H1 (cell line): ENCODE measurements at regions not wholly inside any gene's neighbourhood (a gene's known extent, or its start where the extent isn't known, plus 50 kb on each side); places are given as distances from the start of the nearest gene placed in this dataset.

Experiments used
- CTCF ChIA-PET: fragments of 300-600 bp; sonication (Branson Sonifier 250); formaldehyde crosslinking; loops from one replicate; lab custom pipeline; 2021; ENCODE audit not compliant: partially characterized antibody; lab: Charles Lee
- POLR2A ChIA-PET: fragments of 300-600 bp; sonication (Branson Sonifier 250); formaldehyde crosslinking; loops from one replicate; lab custom pipeline; 2021; ENCODE audit warnings: inconsistent platforms; ENCODE audit not compliant: partially characterized antibody; lab: Charles Lee
- DNase-seq, 2 experiments: peaks; one replicate each; pipeline versions ENCODE4 v3.0.0 to v3.0.0-alpha.2; 2010 to 2022; ENCODE audit warnings: low spot score in 2 of 2, low read depth in 1 of 2, mixed read lengths in 1 of 2
- FAIRE-seq: peaks from 2 replicates; lab custom pipeline; 2011; peaks lifted over from hg19 to GRCh38; lab: Jason Lieb, UNC
- H2AFZ ChIP-seq: 2 replicates; pipeline ENCODE4 v1.8.1; 2012; ENCODE audit warnings: low read length, inconsistent platforms
- H2AK5ac ChIP-seq: 2 replicates; pipeline ENCODE4 v1.6.1; 2013; ENCODE audit warnings: low read depth, low read length
- H2BK120ac ChIP-seq: replicated peaks from 2 replicates; pipeline ENCODE3; 2013; ENCODE audit warnings: low read depth, low read length, inconsistent platforms
- H2BK12ac ChIP-seq: 2 replicates; pipeline ENCODE4 v1.6.1; 2013; ENCODE audit warnings: low read depth, low read length
- H2BK15ac ChIP-seq: 2 replicates; pipeline ENCODE4 v1.6.1; 2013; ENCODE audit warnings: low read length
- H2BK20ac ChIP-seq: 2 replicates; pipeline ENCODE4 v1.6.1; 2013; ENCODE audit warnings: low read length
- H2BK5ac ChIP-seq: 2 replicates; pipeline ENCODE4 v1.6.1; 2013; ENCODE audit warnings: low read depth, low read length
- H3K14ac ChIP-seq: 2 replicates; pipeline ENCODE4 v1.6.1; 2013; ENCODE audit warnings: inconsistent platforms; ENCODE audit not compliant: insufficient read length
- H3K18ac ChIP-seq: 2 replicates; pipeline ENCODE4 v1.6.1; 2013; ENCODE audit warnings: low read length; ENCODE audit errors: extremely low read depth
- H3K23ac ChIP-seq: 2 replicates; pipeline ENCODE4 v1.6.1; 2013; ENCODE audit warnings: inconsistent platforms; ENCODE audit not compliant: insufficient read length
- H3K23me2 ChIP-seq: 2 replicates; pipeline ENCODE4 v1.6.1; 2013; ENCODE audit warnings: low read depth, low read length
- H3K27ac ChIP-seq: 2 replicates; pipeline ENCODE4 v1.6.1; 2011; ENCODE audit warnings: low read depth, low read length, inconsistent platforms
- H3K27me3 ChIP-seq, 4 experiments: replicated peaks in 1 of 4; 1 replicate in 1 of 4; 2 replicates in 3 of 4; pipeline versions ENCODE4 v1.6.1 to v1.8.1; 2011 to 2013; ENCODE audit warnings: low read length in 3 of 4, mild to moderate bottlenecking in 3 of 4, inconsistent platforms in 2 of 4, mixed read lengths in 2 of 4, moderate library complexity in 1 of 4; ENCODE audit not compliant: control insufficient read depth in 3 of 4, insufficient read depth in 3 of 4; ENCODE audit errors: extremely low read depth in 1 of 4
- H3K36me3 ChIP-seq, 4 experiments: 2 replicates each; pipeline versions ENCODE4 v1.6.1 to v1.8.1; 2011 to 2013; ENCODE audit warnings: mild to moderate bottlenecking in 4 of 4, low read length in 3 of 4, moderate library complexity in 2 of 4, control low read depth in 1 of 4, inconsistent platforms in 1 of 4; ENCODE audit not compliant: insufficient read depth in 4 of 4, control insufficient read depth in 2 of 4
- H3K4ac ChIP-seq: replicated peaks from 2 replicates; pipeline ENCODE3; 2013; ENCODE audit warnings: low read length, low read depth, mixed read lengths, inconsistent platforms; ENCODE audit not compliant: insufficient read length
- H3K4me1 ChIP-seq, 4 experiments: replicated peaks in 1 of 4; 1 replicate in 1 of 4; 2 replicates in 3 of 4; pipeline versions ENCODE4 v1.6.1 to v1.8.1; 2011 to 2013; ENCODE audit warnings: low read length in 3 of 4, inconsistent platforms in 2 of 4, mixed read lengths in 1 of 4; ENCODE audit not compliant: insufficient read depth in 4 of 4, control insufficient read depth in 3 of 4
- H3K4me2 ChIP-seq, 2 experiments: 2 replicates each; pipeline versions ENCODE4 v1.6.1 to v1.8.1; 2011 to 2013; ENCODE audit warnings: low read depth in 2 of 2, low read length in 2 of 2, control low read depth in 1 of 2, inconsistent platforms in 1 of 2, mild to moderate bottlenecking in 1 of 2; ENCODE audit not compliant: insufficient read depth in 1 of 2
- H3K4me3 ChIP-seq, 4 experiments: fragments of 200-600, 300-600 bp in 1 of 4; sonication (generic), shearing (Covaris generic), sonication (Bioruptor Twin) in 1 of 4; 2 replicates each; pipeline versions ENCODE4 v1.5.1 to v1.8.1; 2011 to 2016; ENCODE audit warnings: low read length in 4 of 4, low read depth in 3 of 4, control low read depth in 2 of 4, inconsistent platforms in 2 of 4, mild to moderate bottlenecking in 2 of 4, mixed read lengths in 1 of 4, moderate library complexity in 1 of 4; ENCODE audit not compliant: insufficient read depth in 2 of 4; ENCODE audit errors: extremely low read depth in 1 of 4
- H3K56ac ChIP-seq: replicated peaks from 2 replicates; pipeline ENCODE3; 2013; ENCODE audit warnings: low read depth, mild to moderate bottlenecking, mixed read lengths, low read length, inconsistent platforms; ENCODE audit not compliant: insufficient read length
- H3K79me1 ChIP-seq: 2 replicates; pipeline ENCODE4 v1.6.1; 2013; ENCODE audit warnings: low read depth, low read length, control low read depth
- H3K79me2 ChIP-seq, 2 experiments: 2 replicates each; pipeline versions ENCODE4 v1.6.1 to v1.8.1; 2012 to 2013; ENCODE audit warnings: low read length in 2 of 2, mild to moderate bottlenecking in 2 of 2, inconsistent platforms in 1 of 2; ENCODE audit not compliant: insufficient read depth in 2 of 2, control insufficient read depth in 1 of 2
- H3K9ac ChIP-seq, 4 experiments: replicated peaks in 1 of 4; 1 replicate in 1 of 4; 2 replicates in 3 of 4; pipeline versions ENCODE4 v1.6.1 to v1.8.1; 2011 to 2013; ENCODE audit warnings: low read depth in 3 of 4, low read length in 3 of 4, control low read depth in 2 of 4, mild to moderate bottlenecking in 2 of 4, moderate library complexity in 2 of 4, inconsistent platforms in 1 of 4; ENCODE audit errors: extremely low read depth in 1 of 4
- H3K9me3 ChIP-seq, 2 experiments: 2 replicates each; pipeline versions ENCODE4 v1.6.1 to v1.8.1; 2012 to 2013; ENCODE audit warnings: mild to moderate bottlenecking in 2 of 2, moderate library complexity in 2 of 2, control low read depth in 1 of 2, inconsistent platforms in 1 of 2, low read depth in 1 of 2, low read length in 1 of 2, mixed read lengths in 1 of 2; ENCODE audit not compliant: insufficient read depth in 2 of 2
- H4K20me1 ChIP-seq, 2 experiments: replicated peaks in 1 of 2; 2 replicates each; pipeline versions ENCODE3 to v1.8.1; 2011 to 2013; ENCODE audit warnings: inconsistent platforms in 2 of 2, low read length in 2 of 2, mild to moderate bottlenecking in 1 of 2; ENCODE audit not compliant: insufficient read depth in 2 of 2, control insufficient read depth in 1 of 2
- H4K5ac ChIP-seq: 2 replicates; pipeline ENCODE4 v1.6.1; 2013; ENCODE audit warnings: low read length, low read depth, mixed read lengths, inconsistent platforms; ENCODE audit not compliant: insufficient read length
- H4K8ac ChIP-seq: 2 replicates; pipeline ENCODE4 v1.8.0; 2013; ENCODE audit warnings: mild to moderate bottlenecking, moderate library complexity, low read length, inconsistent platforms; ENCODE audit not compliant: insufficient read depth; ENCODE audit errors: extremely low read depth
- H4K91ac ChIP-seq: replicated peaks from 2 replicates; pipeline ENCODE3; 2013; ENCODE audit warnings: low read length, mixed read lengths, inconsistent platforms; ENCODE audit not compliant: insufficient read length
- CHD2 ChIP-seq: IDR thresholded peaks from 2 replicates; pipeline ENCODE4 v1.6.1; 2012; ENCODE audit warnings: low read length, improper control_type of control experiment
- EP300 ChIP-seq, 2 experiments: IDR thresholded peaks; 1 replicate in 1 of 2; 2 replicates in 1 of 2; pipeline ENCODE4 v1.6.1; 2011 to 2012; ENCODE audit warnings: low read depth in 2 of 2, low read length in 2 of 2, mild to moderate bottlenecking in 2 of 2, borderline replicate concordance in 1 of 2, inconsistent platforms in 1 of 2, moderate library complexity in 1 of 2
- JUN ChIP-seq: IDR thresholded peaks from 2 replicates; pipeline ENCODE4 v1.6.1; 2011; ENCODE audit warnings: low read depth, mild to moderate bottlenecking, improper control_type of control experiment, low read length
- KDM4A ChIP-seq: IDR thresholded peaks from one replicate; pipeline ENCODE4 v1.7.1; 2012; ENCODE audit warnings: low read depth, mild to moderate bottlenecking, moderate library complexity, low read length, inconsistent platforms; ENCODE audit not compliant: severe bottlenecking
- PHF8 ChIP-seq: fragments of 200-600 bp; sonication (generic); conservative IDR thresholded peaks from 2 replicates; pipeline ENCODE4 v1.7.1; 2012; ENCODE audit warnings: low read depth, mild to moderate bottlenecking, inconsistent platforms, low read length, moderate library complexity
- POLR2AphosphoS5 ChIP-seq: IDR thresholded peaks from 2 replicates; pipeline ENCODE4 v1.6.1; 2011; ENCODE audit warnings: low read depth, low read length
- SP1 ChIP-seq: IDR thresholded peaks from 2 replicates; pipeline ENCODE4 v1.6.1; 2011; ENCODE audit warnings: low read depth, low read length
- WGBS, 2 experiments: shearing (Covaris generic) in 1 of 2; methylation state at CpG; one replicate each; pipeline versions ENCODE4 v1.1.6 to v1.1.7; 2013 to 2015; ENCODE audit warnings: low lambda C conversion rate in 2 of 2, mixed read lengths in 2 of 2, inconsistent platforms in 1 of 2, low coverage in 1 of 2, missing lambda C conversion rate in 1 of 2; ENCODE audit not compliant: insufficient replicate concordance in 2 of 2, insufficient coverage in 1 of 2, insufficient read length in 1 of 2; ENCODE audit errors: extremely low coverage in 1 of 2, missing lambda C conversion rate in 1 of 2; 5-methylcytosine and 5-hydroxymethylcytosine counted together

DNA sequence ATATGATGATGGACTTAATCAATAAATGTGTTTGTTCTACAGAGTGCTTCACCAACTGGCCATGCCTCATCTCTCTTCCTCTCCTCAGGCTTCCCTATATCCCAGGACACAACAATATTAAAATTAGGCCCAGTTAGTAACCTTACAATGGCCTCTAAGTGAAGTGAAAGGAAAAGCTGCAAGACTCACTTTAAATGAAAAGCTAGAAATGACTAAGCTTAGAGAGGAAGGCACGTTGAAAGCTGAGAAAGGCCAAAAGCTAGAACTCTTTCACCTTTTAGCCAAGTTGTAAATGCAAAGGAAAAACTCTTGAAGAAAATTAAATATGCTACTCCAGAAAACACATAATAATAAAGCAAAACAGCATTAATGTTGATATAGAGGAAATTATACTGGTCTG lies 1010.3 kb downstream of the NAALADL2 start:
- Histone ChIP-seq H3K14ac (no peak overlapping the region), H3K23me2 (no peaks in the 10 kb centered on the region), H3K4me2 (no peak overlapping the region), H2AFZ (no peak overlapping the region), H2BK12ac (no peak overlapping the region), H2BK5ac (no peak overlapping the region), H3K4me1 (no peaks in the 10 kb centered on the region), H3K27ac (no peak overlapping the region), H3K9ac (no peak overlapping the region), H4K91ac (no peak overlapping the region), H3K4ac (no peak overlapping the region), H4K8ac (no peak overlapping the region), H3K56ac (no peak overlapping the region), H2AK5ac (no peak overlapping the region), H3K9me3 (no peaks in the 10 kb centered on the region), H3K36me3 (no peaks in the 10 kb centered on the region), H3K79me2 (no peaks in the 10 kb centered on the region), H2BK20ac (no peak overlapping the region), H3K18ac (no peak overlapping the region), H2BK120ac (no peak overlapping the region), H4K5ac (no peak overlapping the region), H4K20me1 (no peaks in the 10 kb centered on the region), H3K27me3 (no peaks in the 10 kb centered on the region), H3K4me3 (no peak overlapping the region), H3K79me1 (no peaks in the 10 kb centered on the region), H2BK15ac (no peak overlapping the region), H3K23ac (no peak overlapping the region)
- DNase-seq (no peak), FAIRE-seq (no peak)
- no peak for TF ChIP-seq POLR2AphosphoS5
- TF ChIP-seq CHD2: no peak
- no peak for TF ChIP-seq SP1
- no peak for TF ChIP-seq JUN
- no peak for TF ChIP-seq PHF8
- TF ChIP-seq EP300 (IDR thresholded peaks at IDR 0.05; ENCODE audit: borderline replicate concordance in 1 of 2, low read depth in 2 of 2, low read length in 2 of 2): no peak
- no peak for TF ChIP-seq KDM4A
- ChIA-PET CTCF (no interaction called here), POLR2A (no interaction called here)
- WGBS, 2 experiments: 76% methylated on average over 1 of the region's 1 CpG; no CpG with 5 or more reads in 1 of the 2 experiments
